GM12891 (cell line): ENCODE measurements at regions not wholly inside any gene's neighbourhood (a gene's known extent, or its start where the extent isn't known, plus 50 kb on each side); places are given as distances from the start of the nearest gene placed in this dataset.

ENCODE experiments used
- POLR2A ChIP-seq: IDR thresholded peaks from 2 replicates; pipeline ENCODE4 v1.6.1; 2011; ENCODE audit warnings: low read depth, low read length, control low read depth
- POLR2AphosphoS5 ChIP-seq: IDR thresholded peaks from 2 replicates; pipeline ENCODE4 v1.6.1; 2011; ENCODE audit warnings: low read depth, low read length, control low read depth
- SPI1 ChIP-seq: IDR thresholded peaks from 2 replicates; pipeline ENCODE4 v1.6.1; 2011; ENCODE audit warnings: low read depth, low read length, control low read depth
- TAF1 ChIP-seq: IDR thresholded peaks from 2 replicates; pipeline ENCODE4 v1.6.1; 2011; ENCODE audit warnings: low read depth, low read length, control low read depth

DNA sequence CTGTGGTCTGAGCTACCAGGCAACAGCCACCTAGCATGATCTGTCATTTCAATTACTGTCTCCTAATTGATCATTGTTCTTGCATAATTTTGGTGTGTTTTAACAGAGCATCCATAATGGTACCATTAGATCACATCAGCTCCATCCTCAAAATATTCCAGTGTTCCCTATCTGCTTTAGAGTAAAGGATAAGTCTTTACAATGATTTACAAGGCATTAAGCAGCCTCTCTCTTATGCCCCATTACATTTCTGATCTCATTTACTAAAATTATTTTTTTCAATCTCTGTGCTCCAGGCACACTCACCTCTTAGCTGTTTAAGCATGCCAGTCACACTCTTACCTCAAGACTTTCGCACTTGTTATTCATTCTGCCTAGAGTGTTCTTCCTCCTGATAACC lies 389.9 kb upstream of the PTPRD start:
- TF ChIP-seq POLR2A (no peak), POLR2AphosphoS5 (no peak), SPI1 (no peak), TAF1 (no peak)
